ENCODE measurements at regions not wholly inside any gene's neighbourhood (a gene's known extent, or its start where the extent isn't known, plus 50 kb on each side); places are given as distances from the start of the nearest gene placed in this dataset.

- CTCF ChIA-PET = no interaction called here
These were observed 238.2 kb upstream of the FLRT2 start for GRCh38 chr14:85291731-85292130.

GRCh38 chr14:85293612-85294234 is 236.2 kb upstream of the FLRT2 start:
- no peak for DNase-seq (ENCODE audit: low read depth, low spot score)
- H3K9me3 ChIP-seq (ENCODE audit: control insufficient read depth, insufficient read depth, low read length) = no peaks in the 10 kb centered on the region
- no peaks in the 10 kb centered on the region for H3K27me3 ChIP-seq (ENCODE audit: control insufficient read depth, insufficient read depth, low read length)
- TF ChIP-seq CTCF (IDR thresholded peaks at IDR 0.05; ENCODE audit: low read depth, low read length) = no peak
- no peak overlapping the region for H3K27ac ChIP-seq (ENCODE audit: low read depth, low read length)
- POLR2A ChIA-PET = no interaction called here
- CTCF ChIA-PET = no interaction called here
- H3K4me3 ChIP-seq (ENCODE audit: low read depth, low read length) = no peak overlapping the region

More at GRCh38 chr14:85291731-85292130, 238.2 kb upstream of the FLRT2 start:
- POLR2A ChIA-PET = no interaction called here
- H3K27ac ChIP-seq (ENCODE audit: low read depth, low read length) = no peak overlapping the region
- no peak overlapping the region for H3K4me3 ChIP-seq (ENCODE audit: low read depth, low read length)
- no peak for DNase-seq (ENCODE audit: low read depth, low spot score)
- no peaks in the 10 kb centered on the region for H3K9me3 ChIP-seq (ENCODE audit: control insufficient read depth, insufficient read depth, low read length)
- H3K27me3 ChIP-seq (ENCODE audit: control insufficient read depth, insufficient read depth, low read length) = no peaks in the 10 kb centered on the region
- no peak for TF ChIP-seq CTCF (IDR thresholded peaks at IDR 0.05; ENCODE audit: low read depth, low read length)

- no peak for TF ChIP-seq CTCF (IDR thresholded peaks at IDR 0.05; ENCODE audit: low read depth, low read length)
- Histone ChIP-seq H3K4me3 (ENCODE audit: low read depth, low read length) (no peak overlapping the region), H3K27ac (ENCODE audit: low read depth, low read length) (no peak overlapping the region), H3K27me3 (ENCODE audit: control insufficient read depth, insufficient read depth, low read length) (no peaks in the 10 kb centered on the region), H3K9me3 (ENCODE audit: control insufficient read depth, insufficient read depth, low read length) (no peaks in the 10 kb centered on the region)
- no peak for DNase-seq (ENCODE audit: low read depth, low spot score)
- ChIA-PET CTCF (no interaction called here), POLR2A (no interaction called here)
These were observed 234.6 kb upstream of the FLRT2 start for GRCh38 chr14:85295318-85295717.

- H3K27me3 ChIP-seq (ENCODE audit: control insufficient read depth, insufficient read depth, low read length) = no peaks in the 10 kb centered on the region
- peak overlapping the region; percentile 12 for H3K27ac ChIP-seq (ENCODE audit: low read depth, low read length)
- CTCF ChIA-PET = no interaction called here
- DNase-seq (ENCODE audit: low read depth, low spot score) = peak; percentile 24
- POLR2A ChIA-PET = no interaction called here
- TF ChIP-seq CTCF (IDR thresholded peaks at IDR 0.05; ENCODE audit: low read depth, low read length) = no peak
- H3K9me3 ChIP-seq (ENCODE audit: control insufficient read depth, insufficient read depth, low read length) = no peaks in the 10 kb centered on the region
- H3K4me3 ChIP-seq (ENCODE audit: low read depth, low read length) = no peak overlapping the region
These were observed 233.3 kb upstream of the FLRT2 start for GRCh38 chr14:85296456-85297210.

- Histone ChIP-seq H3K27me3 (ENCODE audit: control insufficient read depth, insufficient read depth, low read length) (no peaks in the 10 kb centered on the region), H3K9me3 (ENCODE audit: control insufficient read depth, insufficient read depth, low read length) (no peaks in the 10 kb centered on the region), H3K4me3 (ENCODE audit: low read depth, low read length) (no peak overlapping the region), H3K27ac (ENCODE audit: low read depth, low read length) (no peak overlapping the region)
- no peak for DNase-seq (ENCODE audit: low read depth, low spot score)
- CTCF ChIA-PET = no interaction called here
- POLR2A ChIA-PET = no interaction called here
- TF ChIP-seq CTCF (IDR thresholded peaks at IDR 0.05; ENCODE audit: low read depth, low read length) = no peak
These were observed 229.8 kb upstream of the FLRT2 start for GRCh38 chr14:85300107-85300506.
